ENCODE measurements at regions not wholly inside any gene's neighbourhood (a gene's known extent, or its start where the extent isn't known, plus 50 kb on each side); places are given as distances from the start of the nearest gene placed in this dataset.

DNA sequence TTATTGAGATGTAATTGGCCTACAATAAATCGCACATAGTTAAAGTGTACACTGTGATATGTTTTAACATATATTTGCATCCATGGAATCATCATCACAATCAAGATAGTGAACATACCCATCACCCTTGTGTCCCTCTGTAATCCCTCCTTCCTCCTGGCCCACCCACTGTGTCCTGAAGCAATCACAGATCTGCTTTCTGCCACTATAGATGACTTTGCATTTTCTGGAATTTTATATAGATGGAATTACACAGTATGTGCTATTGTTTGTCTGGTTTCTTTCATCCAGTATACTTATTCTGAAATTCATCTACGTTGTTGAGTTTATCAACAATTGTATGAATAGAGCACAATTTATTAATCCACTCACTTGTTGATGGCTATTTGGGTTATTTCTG, 181.3 kb downstream of the SNX10 start:
- TF ChIP-seq POLR2A (IDR thresholded peaks at IDR 0.05), result no peak
- TF ChIP-seq, protein P1, sequence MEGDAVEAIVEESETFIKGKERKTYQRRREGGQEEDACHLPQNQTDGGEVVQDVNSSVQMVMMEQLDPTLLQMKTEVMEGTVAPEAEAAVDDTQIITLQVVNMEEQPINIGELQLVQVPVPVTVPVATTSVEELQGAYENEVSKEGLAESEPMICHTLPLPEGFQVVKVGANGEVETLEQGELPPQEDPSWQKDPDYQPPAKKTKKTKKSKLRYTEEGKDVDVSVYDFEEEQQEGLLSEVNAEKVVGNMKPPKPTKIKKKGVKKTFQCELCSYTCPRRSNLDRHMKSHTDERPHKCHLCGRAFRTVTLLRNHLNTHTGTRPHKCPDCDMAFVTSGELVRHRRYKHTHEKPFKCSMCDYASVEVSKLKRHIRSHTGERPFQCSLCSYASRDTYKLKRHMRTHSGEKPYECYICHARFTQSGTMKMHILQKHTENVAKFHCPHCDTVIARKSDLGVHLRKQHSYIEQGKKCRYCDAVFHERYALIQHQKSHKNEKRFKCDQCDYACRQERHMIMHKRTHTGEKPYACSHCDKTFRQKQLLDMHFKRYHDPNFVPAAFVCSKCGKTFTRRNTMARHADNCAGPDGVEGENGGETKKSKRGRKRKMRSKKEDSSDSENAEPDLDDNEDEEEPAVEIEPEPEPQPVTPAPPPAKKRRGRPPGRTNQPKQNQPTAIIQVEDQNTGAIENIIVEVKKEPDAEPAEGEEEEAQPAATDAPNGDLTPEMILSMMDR (IDR thresholded peaks at IDR 0.05 in 8 of 11, conservative IDR thresholded peaks at IDR 0.05 in 3 of 11), result no peak

All from spleen (tissue), 7 donors.